MV-4-11 (cell line): ENCODE measurements at regions not wholly inside any gene's neighbourhood (a gene's known extent, or its start where the extent isn't known, plus 50 kb on each side); places are given as distances from the start of the nearest gene placed in this dataset.
A peak's percentile ranks its signal among the peaks of the same experiment; 100 is the strongest.
"Not testable (repeated sequence)": the region's sequence is repeated elsewhere in the genome, so short reads cannot be mapped to it uniquely, and the experiment has no call there.

Experiments used
- DNase-seq: peaks from one replicate; lab custom pipeline; 2025; lab: John Stamatoyannopoulos, UW

GRCh38 chr9:761793-762560 is 79.5 kb upstream of the DMRT1 start:
- DNase-seq, result peak; percentile 74

DNA sequence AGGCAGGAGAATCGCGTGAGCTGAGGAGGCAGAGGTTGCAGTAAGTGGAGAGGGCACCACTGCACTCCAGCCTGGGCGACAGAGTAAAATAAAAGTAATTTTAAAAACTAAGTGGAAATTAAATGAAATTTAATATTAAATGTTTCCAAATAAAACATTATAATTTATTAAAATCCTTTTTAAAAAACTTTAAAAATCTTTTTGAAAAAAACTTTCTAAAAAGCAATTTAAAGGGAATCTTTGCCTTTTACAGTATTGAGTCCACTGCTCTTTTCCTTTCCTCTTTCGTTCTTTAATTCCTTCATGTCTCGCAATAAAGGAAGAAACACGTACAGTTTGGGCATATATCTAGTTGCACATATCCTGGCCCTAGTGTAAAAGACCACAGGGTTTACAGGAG is 77.8 kb upstream of the DMRT1 start:
- DNase-seq, result no peak

DNA sequence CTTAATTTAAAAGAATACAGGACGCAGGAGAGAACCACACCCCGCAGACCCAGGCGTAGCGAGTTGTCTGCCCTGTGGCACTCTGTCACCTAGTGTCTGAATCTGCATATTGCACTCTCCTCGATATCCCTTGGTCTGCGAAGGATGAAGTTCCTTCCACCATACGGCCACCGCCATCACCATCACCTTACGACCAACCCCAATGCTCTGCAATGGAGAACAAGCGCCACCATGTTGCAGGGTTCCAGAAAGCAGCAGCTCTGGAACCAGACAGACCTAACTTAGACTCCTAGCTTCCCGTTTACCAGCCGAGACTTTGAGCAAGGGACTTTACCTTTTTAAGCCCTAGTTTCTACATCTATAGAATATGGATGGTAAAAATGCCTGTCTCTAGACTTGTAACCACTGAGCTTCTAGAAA is 77.4 kb upstream of the DMRT1 start:
- DNase-seq, result peak; percentile 87

GRCh38 chr9:764986-765385 is 76.5 kb upstream of the DMRT1 start:
- DNase-seq, result no peak

- DNase-seq, result not testable (repeated sequence)
Measured at GRCh38 chr9:767061-767561, 74.4 kb upstream of the DMRT1 start.

- no peak for DNase-seq
Measured at GRCh38 chr9:776086-776485, 65.4 kb upstream of the DMRT1 start.

DNA sequence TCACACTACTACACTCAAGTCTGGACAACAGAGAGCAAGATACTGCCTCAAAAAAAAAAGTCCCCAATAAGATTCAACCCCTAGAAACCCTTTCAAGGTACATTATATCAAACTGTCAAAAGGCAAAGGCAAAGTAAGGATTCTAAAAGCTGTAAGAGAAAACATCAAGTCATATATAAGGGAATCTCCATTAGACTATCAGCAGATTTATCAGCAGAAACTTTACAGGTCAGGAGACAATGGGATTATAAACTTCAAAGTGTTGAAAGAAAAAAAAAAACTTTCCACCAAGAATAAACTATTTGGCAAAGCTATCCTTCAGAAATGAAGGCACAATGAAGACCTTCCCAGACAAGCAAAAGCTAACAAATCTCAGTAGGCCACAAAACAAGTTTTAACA is 63.5 kb upstream of the DMRT1 start:
- DNase-seq, result no peak

DNA sequence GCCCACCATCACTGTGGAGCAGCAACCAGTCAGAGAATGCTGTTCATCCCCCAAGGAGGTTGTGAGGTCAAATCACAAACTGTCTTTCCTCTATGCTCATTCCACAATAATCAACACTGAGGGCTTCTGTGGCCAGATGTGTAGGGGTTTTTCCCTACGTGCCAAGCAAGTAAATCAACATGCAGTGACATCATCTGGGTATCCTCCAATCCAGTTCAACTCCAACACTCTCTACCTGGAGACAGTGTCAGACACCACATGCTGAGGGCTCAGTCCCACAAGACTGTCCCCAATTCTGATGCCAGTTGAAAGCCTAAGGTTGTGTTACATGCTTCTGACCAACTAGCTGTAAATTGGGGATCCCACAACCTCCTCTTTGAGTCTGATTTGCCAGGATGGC is 57.3 kb upstream of the DMRT1 start:
- no peak for DNase-seq

DNA sequence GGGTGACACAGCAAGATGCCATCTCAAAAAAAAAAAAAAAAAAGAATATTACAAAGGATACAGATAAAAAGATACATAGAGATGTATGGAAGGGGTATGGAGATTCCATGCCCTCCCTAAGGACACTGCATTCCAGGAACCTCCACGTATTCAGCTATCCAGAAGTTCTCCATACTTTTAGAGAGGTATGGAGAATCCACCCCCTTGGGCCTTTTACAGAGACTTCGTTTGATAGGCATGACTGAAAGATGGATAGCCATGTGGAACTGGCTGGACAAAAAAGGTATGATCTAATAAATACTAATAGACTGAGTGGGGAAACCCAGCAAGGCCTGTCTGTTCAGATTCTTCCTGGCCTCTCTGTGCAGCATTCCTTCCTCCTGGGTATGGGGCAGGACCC is 56.6 kb upstream of the DMRT1 start:
- no peak for DNase-seq

- peak; percentile 2 for DNase-seq
Measured at GRCh38 chr9:785997-786396, 55.5 kb upstream of the DMRT1 start.

DNA sequence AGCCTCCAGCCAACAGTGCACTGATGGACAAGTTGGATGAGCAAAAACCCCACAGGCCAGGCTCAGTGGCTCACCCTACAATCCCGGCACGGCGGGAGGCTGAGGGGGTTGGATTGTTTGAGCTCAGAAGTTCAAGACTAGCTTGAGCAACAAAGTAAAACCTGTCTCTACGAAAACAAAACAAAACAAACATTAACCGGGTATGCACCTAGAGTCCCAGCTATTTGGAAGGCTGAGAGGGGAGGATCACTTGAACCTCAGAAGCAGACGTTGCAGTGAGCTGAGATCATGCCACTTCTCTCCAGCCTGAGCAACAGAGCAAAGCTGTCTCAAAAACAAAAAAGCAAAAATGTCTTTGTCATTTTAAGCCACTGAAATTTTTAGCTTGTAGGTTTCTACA is 55.1 kb upstream of the DMRT1 start:
- DNase-seq, result no peak

GRCh38 chr9:788777-789176 is 52.7 kb upstream of the DMRT1 start:
- no peak for DNase-seq
